ENCODE measurements at regions not wholly inside any gene's neighbourhood (a gene's known extent, or its start where the extent isn't known, plus 50 kb on each side); places are given as distances from the start of the nearest gene placed in this dataset.

- no peak overlapping the region for H3K9ac ChIP-seq (ENCODE audit: insufficient read depth in 1 of 2, low read length in 2 of 2)
- no peak overlapping the region for H3K4me3 ChIP-seq
- H3K27ac ChIP-seq (ENCODE audit: low read depth in 1 of 2, low read length in 1 of 2): no peak overlapping the region
- TF ChIP-seq CTCF (IDR thresholded peaks at IDR 0.05; ENCODE audit: control extremely low read depth, extremely low read depth): no peak
- ATAC-seq (ENCODE audit: insufficient read depth, low FRiP score): no peak
- no peak for DNase-seq
- no peaks in the 10 kb centered on the region for H3K4me1 ChIP-seq (ENCODE audit: control insufficient read depth in 5 of 5, insufficient read depth in 5 of 5, low read length in 5 of 5)
- 85 to 87% methylated on average over 2 of the region's 2 CpGs for WGBS, 2 donors
- no peaks in the 10 kb centered on the region for H3K36me3 ChIP-seq (ENCODE audit: control insufficient read depth in 4 of 4, insufficient read depth in 4 of 4, low read length in 4 of 4)
- peaks cover 0 to 3% (median 1%) of the 10 kb centered on the region in 4 donors for H3K9me3 ChIP-seq (ENCODE audit: control insufficient read depth in 4 of 4, insufficient read depth in 3 of 4, low read length in 3 of 4)
- no peaks in the 10 kb centered on the region for H3K27me3 ChIP-seq (ENCODE audit: control insufficient read depth in 3 of 3, insufficient read depth in 3 of 3, low read length in 2 of 3)
These were observed 1974.8 kb downstream of the EFNA5 start for GRCh38 chr5:105695941-105696340.

- no peak for ATAC-seq (ENCODE audit: insufficient read depth, low FRiP score)
These were observed 1981.1 kb downstream of the EFNA5 start for GRCh38 chr5:105689596-105689995.

GRCh38 chr5:105688227-105688792 is 1982.4 kb downstream of the EFNA5 start:
- Histone ChIP-seq H3K4me3 (no peak overlapping the region), H3K4me1 (ENCODE audit: control insufficient read depth in 5 of 5, insufficient read depth in 5 of 5, low read length in 5 of 5) (peaks cover 0 to 8% (median 4%) of the 10 kb centered on the region in 5 donors), H3K36me3 (ENCODE audit: control insufficient read depth in 4 of 4, insufficient read depth in 4 of 4, low read length in 4 of 4) (no peaks in the 10 kb centered on the region), H3K27me3 (ENCODE audit: control insufficient read depth in 3 of 3, insufficient read depth in 3 of 3, low read length in 2 of 3) (no peaks in the 10 kb centered on the region), H3K9ac (ENCODE audit: insufficient read depth in 1 of 2, low read length in 2 of 2) (no peak overlapping the region), H3K27ac (ENCODE audit: low read depth in 1 of 2, low read length in 1 of 2) (no peak overlapping the region), H3K9me3 (ENCODE audit: control insufficient read depth in 4 of 4, insufficient read depth in 3 of 4, low read length in 3 of 4) (no peaks in the 10 kb centered on the region)
- DNase-seq (peak in 1 of 3 donors; percentile 5), ATAC-seq (ENCODE audit: insufficient read depth, low FRiP score) (no peak)
- 76 to 78% methylated on average over 4 of the region's 4 CpGs for WGBS, 2 donors
- TF ChIP-seq CTCF (IDR thresholded peaks at IDR 0.05; ENCODE audit: control extremely low read depth, extremely low read depth): no peak

More at GRCh38 chr5:105689596-105689995, 1981.1 kb downstream of the EFNA5 start:
- no peak overlapping the region for H3K4me3 ChIP-seq
- no peak for DNase-seq
- no peak for TF ChIP-seq CTCF (IDR thresholded peaks at IDR 0.05; ENCODE audit: control extremely low read depth, extremely low read depth)
- H3K9ac ChIP-seq (ENCODE audit: insufficient read depth in 1 of 2, low read length in 2 of 2): no peak overlapping the region
- H3K9me3 ChIP-seq (ENCODE audit: control insufficient read depth in 4 of 4, insufficient read depth in 3 of 4, low read length in 3 of 4): no peaks in the 10 kb centered on the region
- 93 to 97% methylated on average over 3 of the region's 3 CpGs for WGBS, 2 donors
- H3K27me3 ChIP-seq (ENCODE audit: control insufficient read depth in 3 of 3, insufficient read depth in 3 of 3, low read length in 2 of 3): no peaks in the 10 kb centered on the region
- H3K36me3 ChIP-seq (ENCODE audit: control insufficient read depth in 4 of 4, insufficient read depth in 4 of 4, low read length in 4 of 4): no peaks in the 10 kb centered on the region
- H3K27ac ChIP-seq (ENCODE audit: low read depth in 1 of 2, low read length in 1 of 2): no peak overlapping the region
- H3K4me1 ChIP-seq (ENCODE audit: control insufficient read depth in 5 of 5, insufficient read depth in 5 of 5, low read length in 5 of 5): peaks cover 0 to 8% (median 4%) of the 10 kb centered on the region in 5 donors

- H3K36me3 ChIP-seq (ENCODE audit: control insufficient read depth in 4 of 4, insufficient read depth in 4 of 4, low read length in 4 of 4): no peaks in the 10 kb centered on the region
- H3K9ac ChIP-seq (ENCODE audit: insufficient read depth in 1 of 2, low read length in 2 of 2): no peak overlapping the region
- DNase-seq (no peak), ATAC-seq (ENCODE audit: insufficient read depth, low FRiP score) (no peak)
- H3K27me3 ChIP-seq (ENCODE audit: control insufficient read depth in 3 of 3, insufficient read depth in 3 of 3, low read length in 2 of 3): no peaks in the 10 kb centered on the region
- H3K9me3 ChIP-seq (ENCODE audit: control insufficient read depth in 4 of 4, insufficient read depth in 3 of 4, low read length in 3 of 4): no peaks in the 10 kb centered on the region
- no peak overlapping the region for H3K27ac ChIP-seq (ENCODE audit: low read depth in 1 of 2, low read length in 1 of 2)
- H3K4me1 ChIP-seq (ENCODE audit: control insufficient read depth in 5 of 5, insufficient read depth in 5 of 5, low read length in 5 of 5): peaks cover 0 to 8% (median 4%) of the 10 kb centered on the region in 5 donors
- WGBS, 2 donors: 72 to 75% methylated on average over 3 of the region's 3 CpGs
- no peak overlapping the region for H3K4me3 ChIP-seq
- no peak for TF ChIP-seq CTCF (IDR thresholded peaks at IDR 0.05; ENCODE audit: control extremely low read depth, extremely low read depth)
These were observed 1983.2 kb downstream of the EFNA5 start for GRCh38 chr5:105687493-105687892.
